H9 (cell line): ENCODE measurements at regions not wholly inside any gene's neighbourhood (a gene's known extent, or its start where the extent isn't known, plus 50 kb on each side); places are given as distances from the start of the nearest gene placed in this dataset.

Experiments used
- DNase-seq: peaks from one replicate; pipeline ENCODE4 v3.0.0-alpha.2; 2017
- H2AFZ ChIP-seq: one replicate; pipeline ENCODE4 v1.6.1; 2013; ENCODE audit warnings: mild to moderate bottlenecking, low read length, control low read depth, moderate library complexity
- H2AK5ac ChIP-seq: 2 replicates; pipeline ENCODE4 v1.6.1; 2013; ENCODE audit warnings: low read length, control low read depth, mixed read lengths; ENCODE audit not compliant: insufficient read length
- H2BK120ac ChIP-seq: one replicate; pipeline ENCODE4 v1.6.1; 2013; ENCODE audit warnings: low read depth, mild to moderate bottlenecking, low read length, control low read depth, inconsistent platforms; ENCODE audit not compliant: poor library complexity, severe bottlenecking
- H2BK12ac ChIP-seq: 2 replicates; pipeline ENCODE4 v1.6.1; 2013; ENCODE audit warnings: low read length, control low read depth, mixed read lengths, low read depth; ENCODE audit not compliant: insufficient read length
- H2BK15ac ChIP-seq: 2 replicates; pipeline ENCODE4 v1.6.1; 2013; ENCODE audit warnings: low read depth, low read length, control low read depth
- H2BK20ac ChIP-seq: one replicate; pipeline ENCODE4 v1.6.1; 2013; ENCODE audit warnings: low read depth, mild to moderate bottlenecking, low read length, control low read depth, inconsistent platforms; ENCODE audit not compliant: poor library complexity, severe bottlenecking
- H2BK5ac ChIP-seq: 2 replicates; pipeline ENCODE4 v1.6.1; 2013; ENCODE audit warnings: low read length, control low read depth, mixed read lengths; ENCODE audit not compliant: insufficient read length
- H3K14ac ChIP-seq: 2 replicates; pipeline ENCODE4 v1.6.1; 2013; ENCODE audit warnings: low read length, control low read depth; ENCODE audit not compliant: insufficient read depth
- H3K18ac ChIP-seq: 2 replicates; pipeline ENCODE4 v1.6.1; 2013; ENCODE audit warnings: low read depth, mild to moderate bottlenecking, mixed read lengths, low read length, control low read depth; ENCODE audit not compliant: insufficient read length
- H3K23ac ChIP-seq: 2 replicates; pipeline ENCODE4 v1.6.1; 2013; ENCODE audit warnings: low read length, control low read depth, mixed read lengths, low read depth; ENCODE audit not compliant: insufficient read length
- H3K23me2 ChIP-seq: 2 replicates; pipeline ENCODE4 v1.6.1; 2013; ENCODE audit warnings: low read depth, mild to moderate bottlenecking, mixed read lengths, low read length, control low read depth; ENCODE audit not compliant: insufficient read length, poor library complexity, severe bottlenecking
- H3K27ac ChIP-seq: 2 replicates; pipeline ENCODE4 v1.5.1; 2013; ENCODE audit warnings: low read length, control low read depth, mixed read lengths, low read depth; ENCODE audit not compliant: insufficient read length
- H3K27me3 ChIP-seq: 2 replicates; pipeline ENCODE4 v1.6.1; 2013; ENCODE audit warnings: low read length, control low read depth, inconsistent platforms; ENCODE audit not compliant: insufficient read depth
- H3K4ac ChIP-seq: 2 replicates; pipeline ENCODE4 v1.6.1; 2013; ENCODE audit warnings: low read depth, mild to moderate bottlenecking, control low read depth, inconsistent platforms, low read length, moderate library complexity
- H3K4me1 ChIP-seq: 2 replicates; pipeline ENCODE4 v1.6.1; 2013; ENCODE audit warnings: low read length, control low read depth, inconsistent platforms; ENCODE audit not compliant: insufficient read depth
- H3K4me2 ChIP-seq: 2 replicates; pipeline ENCODE4 v1.6.1; 2013; ENCODE audit warnings: low read length, control low read depth, mixed read lengths; ENCODE audit not compliant: insufficient read length, insufficient read depth
- H3K56ac ChIP-seq: 2 replicates; pipeline ENCODE4 v1.6.1; 2013; ENCODE audit warnings: low read depth, mild to moderate bottlenecking, mixed read lengths, low read length, control low read depth; ENCODE audit not compliant: insufficient read length
- H3K79me1 ChIP-seq: 2 replicates; pipeline ENCODE4 v1.6.1; 2013; ENCODE audit warnings: low read depth, mild to moderate bottlenecking, moderate library complexity, low read length, control low read depth, inconsistent platforms; ENCODE audit not compliant: insufficient read depth, poor library complexity, severe bottlenecking
- H3K79me2 ChIP-seq: 2 replicates; pipeline ENCODE4 v1.6.1; 2013; ENCODE audit warnings: low read length, control low read depth, inconsistent platforms; ENCODE audit not compliant: insufficient read depth
- H3K9ac ChIP-seq: 2 replicates; pipeline ENCODE4 v1.6.1; 2013; ENCODE audit warnings: low read length, control low read depth, mixed read lengths; ENCODE audit not compliant: insufficient read length; ENCODE audit errors: extremely low read depth
- H3K9me3 ChIP-seq: one replicate; pipeline ENCODE4 v1.6.1; 2013; ENCODE audit warnings: low read depth, low read length, inconsistent platforms; ENCODE audit not compliant: control insufficient read depth
- H3T11ph ChIP-seq: one replicate; pipeline ENCODE4 v1.6.1; 2013; ENCODE audit warnings: mild to moderate bottlenecking, low read length, control low read depth, inconsistent platforms
- H4K20me1 ChIP-seq: one replicate; pipeline ENCODE4 v1.6.1; 2013; ENCODE audit not compliant: control insufficient read depth, insufficient read length, insufficient read depth
- H4K5ac ChIP-seq: 2 replicates; pipeline ENCODE4 v1.6.1; 2013; ENCODE audit warnings: low read depth, mild to moderate bottlenecking, mixed read lengths, low read length, control low read depth; ENCODE audit not compliant: insufficient read length
- H4K8ac ChIP-seq: replicated peaks from 2 replicates; pipeline ENCODE4 v1.6.1; 2013; ENCODE audit warnings: low read length, control low read depth, mixed read lengths, low read depth; ENCODE audit not compliant: insufficient read length
- H4K91ac ChIP-seq: 2 replicates; pipeline ENCODE4 v1.6.1; 2013; ENCODE audit warnings: low read depth, mild to moderate bottlenecking, moderate library complexity, mixed read lengths, low read length, control low read depth; ENCODE audit not compliant: insufficient read length
- H3K27ac Mint-ChIP-seq, 3 experiments: 2 replicates in 2 of 3; 3 replicates in 1 of 3; pipeline ENCODE4 v1.8.0; 2020 to 2021; ENCODE audit warnings: mixed read lengths in 3 of 3, mild to moderate bottlenecking in 1 of 3, moderate library complexity in 1 of 3
- H3K27me3 Mint-ChIP-seq: 2 replicates; pipeline ENCODE4 v1.8.0; 2021; ENCODE audit warnings: low read depth, mild to moderate bottlenecking, moderate library complexity, mixed read lengths
- H3K36me3 Mint-ChIP-seq, 3 experiments: 2 replicates in 2 of 3; 3 replicates in 1 of 3; pipeline ENCODE4 v1.8.0; 2020 to 2021; ENCODE audit warnings: low read depth in 3 of 3, mixed read lengths in 3 of 3; ENCODE audit not compliant: insufficient read depth in 1 of 3
- H3K4me1 Mint-ChIP-seq, 2 experiments: 2 replicates each; pipeline ENCODE4 v1.8.0; 2020; ENCODE audit warnings: mixed read lengths in 2 of 2
- H3K4me3 Mint-ChIP-seq, 2 experiments: 2 replicates in 1 of 2; 3 replicates in 1 of 2; pipeline ENCODE4 v1.8.0; 2020 to 2021; ENCODE audit warnings: mild to moderate bottlenecking in 2 of 2, mixed read lengths in 2 of 2, moderate library complexity in 1 of 2
- H3K9me3 Mint-ChIP-seq, 2 experiments: 2 replicates in 1 of 2; 3 replicates in 1 of 2; pipeline ENCODE4 v1.8.0; 2020; ENCODE audit warnings: mild to moderate bottlenecking in 2 of 2, mixed read lengths in 2 of 2, moderate library complexity in 1 of 2
- CTCF ChIP-seq: fragments of 200-600 bp; sonication (generic); conservative IDR thresholded peaks from 3 replicates; pipeline ENCODE4 v1.8.0; 2021; ENCODE audit warnings: antibody characterized with exemption, mild to moderate bottlenecking
- WGBS: extraction: QIAGEN DNeasy Blood & Tissue Kit; methylation state at CpG from one replicate; pipeline ENCODE4 v1.1.7; 2013; ENCODE audit warnings: missing lambda C conversion rate, low lambda C conversion rate, mixed read lengths; ENCODE audit not compliant: insufficient read length; ENCODE audit errors: extremely low coverage; 5-methylcytosine and 5-hydroxymethylcytosine counted together

GRCh38 chr14:42676636-42677035 is 1070.0 kb downstream of the LRFN5 start:
- H3K79me2 ChIP-seq: no peaks in the 10 kb centered on the region
- H2BK20ac ChIP-seq: no peak overlapping the region
- no peak overlapping the region for H4K8ac ChIP-seq
- no peak overlapping the region for H2BK5ac ChIP-seq
- no peaks in the 10 kb centered on the region for H3K27me3 Mint-ChIP-seq
- H4K20me1 ChIP-seq: no peaks in the 10 kb centered on the region
- no peak for TF ChIP-seq CTCF
- no peak overlapping the region for H3K27ac Mint-ChIP-seq
- no peak overlapping the region for H3K23ac ChIP-seq
- no peak overlapping the region for H2BK120ac ChIP-seq
- H3K9ac ChIP-seq: no peak overlapping the region
- no peak overlapping the region for H3K14ac ChIP-seq
- H3T11ph ChIP-seq: no peak overlapping the region
- H3K18ac ChIP-seq: no peak overlapping the region
- H3K9me3 Mint-ChIP-seq: peaks cover 6 to 7% of the 10 kb centered on the region in 2 experiments; a peak in 4 of 5 replicates
- no CpG with 5 or more reads among the region's 2 CpGs for WGBS
- no peak overlapping the region for H2BK12ac ChIP-seq
- no peak overlapping the region for H2BK15ac ChIP-seq
- peaks cover 4 to 12% (median 7%) of the 10 kb centered on the region in 3 experiments; a peak in 6 of 7 replicates for H3K36me3 Mint-ChIP-seq
- no peak overlapping the region for H3K4me2 ChIP-seq
- H3K4ac ChIP-seq: no peak overlapping the region
- H4K5ac ChIP-seq: no peak overlapping the region
- no peak overlapping the region for H4K91ac ChIP-seq
- no peak overlapping the region for H3K56ac ChIP-seq
- no peaks in the 10 kb centered on the region for H3K9me3 ChIP-seq
- H2AK5ac ChIP-seq: no peak overlapping the region
- H3K79me1 ChIP-seq: no peaks in the 10 kb centered on the region
- no peak for DNase-seq
- no peaks in the 10 kb centered on the region for H3K23me2 ChIP-seq
- H3K27ac ChIP-seq: no peak overlapping the region
- H3K27me3 ChIP-seq: no peaks in the 10 kb centered on the region
- H3K4me3 Mint-ChIP-seq: no peak overlapping the region
- no peak overlapping the region for H2AFZ ChIP-seq
- no peaks in the 10 kb centered on the region for H3K4me1 Mint-ChIP-seq
- no peaks in the 10 kb centered on the region for H3K4me1 ChIP-seq
